ENCODE measurements at regions not wholly inside any gene's neighbourhood (a gene's known extent, or its start where the extent isn't known, plus 50 kb on each side); places are given as distances from the start of the nearest gene placed in this dataset.

DNA sequence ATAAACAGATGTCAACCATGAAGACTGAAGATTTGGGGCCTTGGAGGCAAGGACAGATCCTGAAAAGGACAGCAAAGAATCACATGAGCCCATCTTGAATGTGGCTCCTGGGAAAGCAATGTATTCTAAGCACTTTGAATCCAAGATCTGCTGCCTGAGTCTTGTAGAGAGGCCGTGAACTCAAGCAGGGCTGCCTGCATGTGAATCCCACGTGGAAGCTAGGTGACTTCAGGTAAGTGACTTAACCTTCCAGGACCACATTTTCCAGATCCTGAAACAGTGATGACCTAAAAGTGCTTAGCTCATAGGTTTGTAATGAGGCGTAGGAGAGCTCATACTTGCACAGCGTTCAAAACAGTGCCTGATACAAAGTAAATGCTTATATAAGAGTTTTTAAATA is 373.0 kb upstream of the SALL1 start:
- TF ChIP-seq, protein P1, sequence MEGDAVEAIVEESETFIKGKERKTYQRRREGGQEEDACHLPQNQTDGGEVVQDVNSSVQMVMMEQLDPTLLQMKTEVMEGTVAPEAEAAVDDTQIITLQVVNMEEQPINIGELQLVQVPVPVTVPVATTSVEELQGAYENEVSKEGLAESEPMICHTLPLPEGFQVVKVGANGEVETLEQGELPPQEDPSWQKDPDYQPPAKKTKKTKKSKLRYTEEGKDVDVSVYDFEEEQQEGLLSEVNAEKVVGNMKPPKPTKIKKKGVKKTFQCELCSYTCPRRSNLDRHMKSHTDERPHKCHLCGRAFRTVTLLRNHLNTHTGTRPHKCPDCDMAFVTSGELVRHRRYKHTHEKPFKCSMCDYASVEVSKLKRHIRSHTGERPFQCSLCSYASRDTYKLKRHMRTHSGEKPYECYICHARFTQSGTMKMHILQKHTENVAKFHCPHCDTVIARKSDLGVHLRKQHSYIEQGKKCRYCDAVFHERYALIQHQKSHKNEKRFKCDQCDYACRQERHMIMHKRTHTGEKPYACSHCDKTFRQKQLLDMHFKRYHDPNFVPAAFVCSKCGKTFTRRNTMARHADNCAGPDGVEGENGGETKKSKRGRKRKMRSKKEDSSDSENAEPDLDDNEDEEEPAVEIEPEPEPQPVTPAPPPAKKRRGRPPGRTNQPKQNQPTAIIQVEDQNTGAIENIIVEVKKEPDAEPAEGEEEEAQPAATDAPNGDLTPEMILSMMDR (IDR thresholded peaks at IDR 0.05): no peak

DNA sequence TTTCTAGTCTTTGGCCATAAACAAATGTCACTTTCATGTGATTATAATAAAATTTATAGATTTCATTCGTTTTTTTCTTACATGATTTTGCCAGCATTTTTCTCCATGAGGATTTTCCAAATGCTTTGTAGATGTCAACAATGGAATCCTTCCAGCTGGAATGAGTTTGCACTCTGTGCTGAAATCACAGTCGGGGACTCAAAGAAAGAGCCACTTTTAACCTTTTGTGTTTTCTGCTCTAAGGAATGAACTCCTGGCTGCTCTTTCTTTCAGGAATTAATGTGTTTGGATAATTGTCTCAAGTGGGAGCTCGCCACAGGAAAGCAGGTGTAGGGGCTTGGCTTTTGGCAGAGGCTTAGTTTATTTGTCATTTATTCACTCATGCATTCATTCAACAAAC is 372.3 kb upstream of the SALL1 start:
- TF ChIP-seq, protein P1 (IDR thresholded peaks at IDR 0.05): no peak

DNA sequence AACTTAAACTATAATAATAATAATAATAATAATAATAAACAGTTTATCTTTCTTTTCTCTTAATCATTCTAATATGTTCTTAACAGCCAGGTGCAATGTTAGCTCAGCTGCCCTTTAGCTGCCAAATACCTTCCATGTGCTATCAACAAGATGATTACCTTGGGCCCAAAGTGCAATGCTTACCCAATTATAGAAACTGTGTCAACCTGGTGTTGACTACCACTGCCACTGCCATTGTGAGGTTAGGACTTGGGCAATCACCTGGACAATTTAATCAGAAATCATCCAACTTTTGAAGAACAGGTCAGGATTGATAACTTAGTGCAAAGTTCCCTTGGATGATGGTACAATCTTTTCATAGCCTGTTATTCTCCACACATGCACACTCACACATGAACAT is 371.8 kb upstream of the SALL1 start:
- TF ChIP-seq, protein P1 (IDR thresholded peaks at IDR 0.05): no peak

DNA sequence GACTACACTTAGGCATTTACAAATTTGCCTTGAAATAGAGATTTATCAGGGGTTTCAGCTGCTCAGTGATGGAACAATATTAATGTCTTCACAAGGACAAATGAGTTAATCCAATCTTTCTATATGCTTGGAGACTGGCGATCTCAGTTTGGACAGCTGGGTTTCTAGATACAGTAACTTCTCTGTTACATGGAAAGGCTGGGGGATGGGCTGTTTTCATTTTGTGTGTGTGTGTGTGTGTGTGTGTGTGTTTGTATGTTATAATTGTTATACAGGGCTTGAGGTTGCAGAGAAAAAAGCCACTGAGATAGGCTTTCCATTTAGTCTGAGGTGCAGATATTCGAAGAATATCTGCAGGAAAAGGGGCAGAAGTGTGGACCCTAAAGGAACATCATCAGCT is 359.3 kb upstream of the SALL1 start:
- TF ChIP-seq, protein P1 (IDR thresholded peaks at IDR 0.05): no peak

DNA sequence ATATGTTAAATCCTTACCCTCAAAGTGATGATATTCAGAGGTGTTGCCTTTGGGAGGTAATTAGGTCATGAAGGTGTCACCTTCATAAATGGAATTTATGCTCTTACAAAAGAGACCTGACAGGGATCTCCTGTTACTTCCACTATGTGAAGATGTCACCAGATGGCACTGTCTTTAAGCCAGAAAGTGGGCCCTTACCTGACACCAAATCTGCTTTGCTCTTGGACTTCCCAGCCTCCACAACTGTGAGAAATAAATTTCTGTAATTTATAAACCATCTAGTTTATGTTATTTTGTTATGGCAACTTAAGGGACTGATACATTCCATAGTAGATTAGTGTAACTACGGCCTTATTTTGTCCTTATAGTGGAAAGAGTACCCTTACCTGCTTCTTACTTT is 358.3 kb upstream of the SALL1 start:
- TF ChIP-seq, protein P1 (IDR thresholded peaks at IDR 0.05): no peak

DNA sequence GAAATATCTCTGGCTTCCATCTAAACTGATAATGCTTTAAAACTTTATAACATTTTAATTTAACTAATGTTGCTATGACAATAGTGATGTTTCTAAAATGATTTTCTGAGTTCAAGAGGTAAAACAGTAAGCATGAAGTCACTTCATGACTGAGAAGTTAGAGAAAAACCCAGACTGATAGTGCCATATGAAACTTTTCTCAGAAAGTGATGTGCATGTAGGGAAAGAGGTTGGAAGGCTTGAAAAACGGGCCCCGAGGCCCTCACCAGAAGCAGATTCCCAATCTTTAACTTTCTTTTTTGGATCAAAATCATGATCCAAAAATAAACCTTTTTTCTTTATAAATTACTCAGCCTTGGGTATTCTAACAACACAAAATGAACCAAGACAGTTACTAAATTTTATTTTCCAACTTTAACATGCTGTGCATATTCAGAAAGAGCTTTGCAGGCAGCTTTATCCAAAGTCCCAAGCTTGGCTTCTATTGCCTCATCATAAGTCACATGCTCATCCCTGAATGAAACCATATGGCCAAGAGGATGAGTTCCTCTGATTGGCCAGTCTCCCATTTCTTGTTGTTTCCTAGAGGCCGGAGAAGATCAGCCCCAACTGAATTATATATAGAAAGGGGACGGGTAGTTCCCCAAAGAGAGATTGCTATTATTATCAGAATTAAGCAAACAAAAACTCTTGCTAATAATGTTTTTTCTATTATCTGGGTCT is 357.6 kb upstream of the SALL1 start:
- TF ChIP-seq, protein P1 (IDR thresholded peaks at IDR 0.05): no peak

DNA sequence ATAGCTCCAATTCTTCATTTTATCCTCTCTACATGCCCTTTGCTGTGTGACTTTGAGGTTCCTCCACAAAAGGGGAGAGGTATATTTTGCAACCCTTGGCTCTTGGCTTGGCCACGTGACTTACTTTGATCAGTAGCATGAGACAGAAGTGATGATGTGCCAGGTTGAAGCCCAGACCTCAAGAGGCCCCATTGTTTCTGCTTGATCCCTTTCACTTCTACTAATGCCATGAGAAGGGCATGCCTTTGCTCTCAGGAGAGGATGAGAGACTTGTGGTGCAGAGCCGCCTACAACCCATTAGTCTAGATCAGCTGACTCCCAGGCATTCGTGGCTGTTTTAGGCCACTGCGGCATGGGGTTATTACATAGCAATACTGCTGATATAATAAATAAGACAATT is 356.2 kb upstream of the SALL1 start:
- TF ChIP-seq, protein P1 (IDR thresholded peaks at IDR 0.05): no peak

DNA sequence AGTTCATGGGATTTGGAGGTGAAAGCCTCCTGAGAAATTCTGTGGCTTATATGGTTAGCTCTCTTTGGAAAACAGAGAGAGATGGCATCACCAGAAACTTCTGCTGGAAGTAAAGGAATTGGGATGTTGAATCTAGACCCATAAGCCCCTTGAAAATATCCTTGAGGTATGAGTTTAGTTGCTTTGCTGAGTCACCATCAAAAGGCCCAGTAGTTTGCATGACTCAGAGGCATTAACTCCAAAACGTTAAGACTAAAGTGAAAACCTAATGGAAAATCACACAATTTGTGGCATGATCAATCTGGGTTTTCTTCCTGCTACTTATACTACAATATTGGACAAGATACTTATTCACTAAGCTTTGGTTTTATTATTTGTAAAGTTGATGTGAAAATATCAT is 349.2 kb upstream of the SALL1 start:
- TF ChIP-seq, protein P1 (IDR thresholded peaks at IDR 0.05): no peak

All from LNCAP (cell line).